IMR-90 (cell line): ENCODE measurements at regions not wholly inside any gene's neighbourhood (a gene's known extent, or its start where the extent isn't known, plus 50 kb on each side); places are given as distances from the start of the nearest gene placed in this dataset.

ENCODE experiments used
- BHLHE40 ChIP-seq: fragments of 150-350 bp; IDR thresholded peaks from 2 replicates; pipeline ENCODE4 v1.6.1; 2016; ENCODE audit warnings: mild to moderate bottlenecking, low read depth, low read length
- POLR2A ChIP-seq: IDR thresholded peaks from 2 replicates; pipeline ENCODE4 v1.6.1; 2012; ENCODE audit warnings: mild to moderate bottlenecking, low read depth, low read length
- RAD21 ChIP-seq: IDR thresholded peaks from 2 replicates; pipeline ENCODE4 v1.6.1; 2012; ENCODE audit warnings: low read length, improper control_type of control experiment
- TF ChIP-seq, protein P1 (sequence below): conservative IDR thresholded peaks from 2 replicates; pipeline ENCODE4 v1.5.1; 2012; ENCODE audit warnings: mild to moderate bottlenecking, low read depth, low read length, improper control_type of control experiment

DNA sequence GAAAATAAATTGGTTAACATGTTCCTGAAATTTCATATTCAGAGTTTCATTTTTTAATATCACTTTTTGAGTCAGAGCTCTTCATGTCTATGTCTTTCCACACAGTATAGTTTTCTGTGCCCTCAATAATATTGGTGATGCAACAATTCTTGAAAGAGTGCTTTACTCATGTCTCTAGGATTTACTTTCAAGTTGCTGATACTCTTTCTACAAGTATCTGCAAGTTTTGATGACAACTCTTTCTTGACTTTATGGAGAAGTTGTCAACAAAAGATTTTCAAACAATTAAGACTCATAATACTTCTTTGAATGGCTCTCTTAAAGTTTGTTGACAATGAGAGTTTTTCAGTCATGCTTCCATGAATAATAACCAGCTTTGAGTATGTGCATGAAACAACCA lies 561.7 kb downstream of the DIAPH3 start:
- TF ChIP-seq BHLHE40 (no peak), RAD21 (no peak), POLR2A (no peak)
- TF ChIP-seq, protein P1, sequence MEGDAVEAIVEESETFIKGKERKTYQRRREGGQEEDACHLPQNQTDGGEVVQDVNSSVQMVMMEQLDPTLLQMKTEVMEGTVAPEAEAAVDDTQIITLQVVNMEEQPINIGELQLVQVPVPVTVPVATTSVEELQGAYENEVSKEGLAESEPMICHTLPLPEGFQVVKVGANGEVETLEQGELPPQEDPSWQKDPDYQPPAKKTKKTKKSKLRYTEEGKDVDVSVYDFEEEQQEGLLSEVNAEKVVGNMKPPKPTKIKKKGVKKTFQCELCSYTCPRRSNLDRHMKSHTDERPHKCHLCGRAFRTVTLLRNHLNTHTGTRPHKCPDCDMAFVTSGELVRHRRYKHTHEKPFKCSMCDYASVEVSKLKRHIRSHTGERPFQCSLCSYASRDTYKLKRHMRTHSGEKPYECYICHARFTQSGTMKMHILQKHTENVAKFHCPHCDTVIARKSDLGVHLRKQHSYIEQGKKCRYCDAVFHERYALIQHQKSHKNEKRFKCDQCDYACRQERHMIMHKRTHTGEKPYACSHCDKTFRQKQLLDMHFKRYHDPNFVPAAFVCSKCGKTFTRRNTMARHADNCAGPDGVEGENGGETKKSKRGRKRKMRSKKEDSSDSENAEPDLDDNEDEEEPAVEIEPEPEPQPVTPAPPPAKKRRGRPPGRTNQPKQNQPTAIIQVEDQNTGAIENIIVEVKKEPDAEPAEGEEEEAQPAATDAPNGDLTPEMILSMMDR: no peak
